NCI-H526 (cell line): ENCODE measurements at regions not wholly inside any gene's neighbourhood (a gene's known extent, or its start where the extent isn't known, plus 50 kb on each side); places are given as distances from the start of the nearest gene placed in this dataset.
"Not testable (repeated sequence)": the region's sequence is repeated elsewhere in the genome, so short reads cannot be mapped to it uniquely, and the experiment has no call there.

ENCODE experiments used
- DNase-seq, 2 experiments: peaks; one replicate each; lab custom pipeline; 2025; lab: John Stamatoyannopoulos, UW

GRCh38 chr9:135379540-135380267 lies 99.9 kb upstream of the PPP1R26 start:
- DNase-seq = no peak

DNA sequence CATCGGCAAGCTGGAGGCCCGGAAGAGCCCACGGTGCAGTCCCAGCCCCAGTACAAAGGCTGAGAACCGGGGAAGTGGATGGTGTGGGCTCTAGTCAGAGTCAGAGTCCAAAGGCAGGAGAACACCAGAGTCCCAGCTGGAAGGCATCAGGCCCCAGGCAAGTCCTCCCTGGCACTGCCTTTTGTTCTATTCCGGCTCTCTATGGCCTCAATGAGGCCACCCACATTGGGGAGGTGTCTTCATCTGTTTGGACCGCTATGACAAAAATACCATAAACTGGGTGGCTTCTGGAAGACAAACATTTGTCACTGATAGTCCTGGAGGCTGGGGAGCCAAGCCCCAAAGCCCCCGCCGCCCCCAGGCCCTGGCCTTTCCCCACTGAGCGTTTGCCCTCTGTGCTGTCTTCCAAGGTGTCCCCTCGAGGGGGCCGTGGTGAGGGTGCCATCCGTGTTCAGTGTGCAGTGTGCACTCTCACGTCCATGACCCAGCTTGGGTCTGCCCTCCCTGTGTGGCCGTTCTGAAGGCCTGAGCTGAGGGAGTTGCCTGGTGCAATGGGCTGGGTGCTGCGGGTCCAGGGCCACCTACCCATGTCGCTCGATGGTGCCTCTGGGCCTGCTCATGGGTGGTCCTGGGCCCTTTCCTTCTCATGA lies 99.1 kb upstream of the PPP1R26 start:
- no peak for DNase-seq

DNA sequence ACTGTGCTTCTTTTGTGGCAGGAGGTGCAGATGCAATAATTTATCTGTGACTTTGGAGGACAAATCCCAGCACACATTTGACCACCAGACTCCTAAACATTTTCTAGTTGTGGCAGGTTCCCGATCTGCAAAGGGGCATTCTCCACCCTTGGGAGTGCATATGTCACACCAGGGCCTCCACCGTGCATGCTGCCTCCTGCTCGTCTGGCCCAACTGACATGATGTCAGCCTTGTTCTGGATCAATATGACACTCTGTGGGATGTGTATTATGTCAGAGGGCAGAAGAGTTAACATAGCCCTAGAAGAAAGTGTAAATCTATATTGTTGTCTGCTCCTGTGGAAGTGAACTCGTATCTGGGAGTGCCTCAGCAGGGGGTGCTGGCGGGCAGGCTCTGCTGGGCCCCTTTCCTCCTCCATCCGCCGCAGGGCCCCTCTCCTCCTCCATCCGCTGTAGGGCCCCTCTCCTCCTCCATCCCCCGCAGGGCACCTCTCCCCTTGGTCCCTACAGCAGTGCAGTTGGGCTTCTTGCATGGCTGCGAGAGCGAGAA lies 97.7 kb upstream of the PPP1R26 start:
- no peak for DNase-seq

DNA sequence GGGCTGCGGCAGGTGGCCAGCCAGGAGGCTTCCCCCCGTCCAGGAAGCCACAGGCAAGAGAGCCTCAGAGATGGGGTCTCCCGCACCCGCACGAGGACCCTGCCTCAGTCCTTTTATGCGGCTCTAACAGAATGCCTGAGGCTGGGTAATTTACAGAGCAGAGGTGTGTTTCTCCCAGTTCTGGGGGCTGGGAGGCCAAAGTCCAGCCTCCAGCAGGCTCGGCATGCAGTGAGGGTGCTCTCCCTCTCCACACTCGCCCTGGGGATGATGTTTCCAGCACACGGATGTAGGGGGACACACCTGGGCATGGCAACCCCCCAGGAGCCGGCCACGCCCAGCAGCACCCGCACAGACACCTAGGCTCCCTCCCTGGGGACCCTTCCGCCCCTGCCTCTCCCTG lies 95.4 kb upstream of the PPP1R26 start:
- no peak for DNase-seq

DNA sequence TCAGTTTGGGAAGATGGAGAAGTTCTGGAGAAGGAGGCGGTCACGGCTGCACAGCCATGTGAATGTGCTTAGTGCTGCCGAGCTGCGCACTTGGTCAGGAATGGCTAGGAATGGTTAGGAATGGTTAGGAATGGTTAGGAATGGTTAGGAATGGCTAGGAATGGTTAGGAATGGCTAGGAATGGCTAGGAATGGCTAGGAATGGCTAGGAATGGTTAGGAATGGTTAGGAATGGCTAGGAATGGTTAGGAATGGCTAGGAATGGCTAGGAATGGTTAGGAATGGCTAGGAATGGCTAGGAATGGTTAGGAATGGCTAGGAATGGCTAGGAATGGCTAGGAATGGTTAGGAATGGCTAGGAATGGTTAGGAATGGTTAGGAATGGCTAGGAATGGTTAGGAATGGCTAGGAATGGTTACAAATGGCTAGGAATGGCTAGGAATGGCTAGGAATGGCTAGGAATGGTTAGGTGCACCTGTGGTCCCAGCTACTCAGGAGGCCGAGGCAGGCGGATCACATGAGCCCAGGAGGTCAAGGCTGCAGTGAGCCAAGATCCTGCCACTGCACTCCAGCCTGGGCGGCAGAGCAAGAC lies 94.7 kb upstream of the PPP1R26 start:
- DNase-seq = not testable (repeated sequence)

DNA sequence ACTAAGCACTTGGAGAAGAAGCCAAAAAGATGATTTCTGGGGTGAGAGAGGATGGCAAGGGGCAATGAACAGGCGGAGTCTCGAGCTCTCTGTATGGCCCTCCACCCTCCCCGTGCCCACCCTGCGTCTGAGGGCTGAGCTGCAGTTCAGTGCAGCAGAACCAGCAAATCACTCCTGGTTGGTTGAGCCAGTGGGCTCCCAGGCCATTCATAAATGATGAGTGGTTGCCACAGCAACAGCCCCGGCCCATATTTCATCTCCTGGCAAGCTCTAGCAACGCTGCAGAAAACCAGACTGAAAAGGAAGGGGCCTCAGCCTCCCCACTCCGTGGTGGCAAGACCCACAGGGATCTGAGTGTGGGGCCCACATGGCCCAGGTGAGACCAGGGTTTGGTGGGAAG lies 93.8 kb upstream of the PPP1R26 start:
- no peak for DNase-seq

GRCh38 chr9:135387976-135388375 lies 91.6 kb upstream of the PPP1R26 start:
- no peak for DNase-seq

- DNase-seq = no peak
Measured at GRCh38 chr9:135388530-135388929, 91.1 kb upstream of the PPP1R26 start.

DNA sequence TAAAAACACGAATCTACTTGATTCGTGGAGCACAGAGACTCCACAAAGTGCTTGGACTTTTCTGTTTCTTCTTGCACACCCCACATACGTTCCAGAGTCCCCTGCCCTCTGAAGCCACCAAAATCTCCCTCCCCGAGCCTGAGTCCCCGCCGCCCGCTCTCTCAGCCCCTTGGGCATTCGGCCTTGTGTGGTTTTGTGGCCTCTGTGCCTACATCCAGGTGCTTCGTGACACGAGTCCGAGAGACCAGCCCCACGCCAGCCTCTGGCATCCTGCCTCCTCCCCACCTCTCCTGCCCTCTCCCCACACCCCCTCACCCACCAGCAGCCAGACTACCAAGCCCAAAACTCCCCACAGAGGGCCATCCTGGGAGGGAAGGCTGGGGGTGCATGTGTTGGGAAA lies 87.8 kb upstream of the PPP1R26 start:
- no peak for DNase-seq

DNA sequence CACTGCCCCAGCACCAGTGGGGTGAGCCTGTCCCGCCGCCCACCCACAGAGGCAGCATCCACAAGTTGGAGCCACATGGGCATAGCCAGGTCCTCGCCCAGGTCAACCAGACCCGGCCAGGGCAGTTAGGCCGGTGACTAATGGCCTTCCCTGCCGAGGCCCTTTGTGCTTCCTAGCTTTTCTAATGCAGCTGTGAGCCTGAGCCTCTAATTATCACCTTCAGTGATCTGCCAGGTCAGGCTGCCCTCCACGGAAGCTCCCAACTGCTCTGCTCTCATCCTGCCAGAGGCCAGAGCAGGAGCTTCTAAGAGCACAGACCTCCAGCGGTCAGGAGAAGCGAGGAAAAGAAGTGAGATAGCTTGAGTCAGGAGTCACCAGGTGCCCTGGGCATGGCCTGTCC lies 87.1 kb upstream of the PPP1R26 start:
- no peak for DNase-seq

DNA sequence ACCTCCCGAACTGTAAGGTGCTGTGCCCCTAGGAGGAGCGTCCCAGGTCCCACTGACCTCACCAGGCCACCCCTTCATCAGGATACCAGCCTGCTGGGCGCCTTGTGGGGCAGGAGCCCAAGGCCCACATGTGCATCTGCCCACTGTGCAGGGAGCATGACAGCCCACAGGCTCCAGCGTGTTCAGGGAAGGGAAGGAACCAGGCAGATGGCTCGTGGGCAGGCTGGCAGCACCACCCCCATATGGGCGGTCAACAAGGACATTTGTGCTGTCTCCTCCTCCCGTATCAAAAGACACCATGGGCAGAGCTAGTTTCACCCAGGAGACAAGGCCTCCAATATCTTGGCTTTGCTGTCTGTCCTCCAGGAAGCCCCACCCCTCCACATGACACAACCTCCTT lies 85.5 kb upstream of the PPP1R26 start:
- DNase-seq = no peak

DNA sequence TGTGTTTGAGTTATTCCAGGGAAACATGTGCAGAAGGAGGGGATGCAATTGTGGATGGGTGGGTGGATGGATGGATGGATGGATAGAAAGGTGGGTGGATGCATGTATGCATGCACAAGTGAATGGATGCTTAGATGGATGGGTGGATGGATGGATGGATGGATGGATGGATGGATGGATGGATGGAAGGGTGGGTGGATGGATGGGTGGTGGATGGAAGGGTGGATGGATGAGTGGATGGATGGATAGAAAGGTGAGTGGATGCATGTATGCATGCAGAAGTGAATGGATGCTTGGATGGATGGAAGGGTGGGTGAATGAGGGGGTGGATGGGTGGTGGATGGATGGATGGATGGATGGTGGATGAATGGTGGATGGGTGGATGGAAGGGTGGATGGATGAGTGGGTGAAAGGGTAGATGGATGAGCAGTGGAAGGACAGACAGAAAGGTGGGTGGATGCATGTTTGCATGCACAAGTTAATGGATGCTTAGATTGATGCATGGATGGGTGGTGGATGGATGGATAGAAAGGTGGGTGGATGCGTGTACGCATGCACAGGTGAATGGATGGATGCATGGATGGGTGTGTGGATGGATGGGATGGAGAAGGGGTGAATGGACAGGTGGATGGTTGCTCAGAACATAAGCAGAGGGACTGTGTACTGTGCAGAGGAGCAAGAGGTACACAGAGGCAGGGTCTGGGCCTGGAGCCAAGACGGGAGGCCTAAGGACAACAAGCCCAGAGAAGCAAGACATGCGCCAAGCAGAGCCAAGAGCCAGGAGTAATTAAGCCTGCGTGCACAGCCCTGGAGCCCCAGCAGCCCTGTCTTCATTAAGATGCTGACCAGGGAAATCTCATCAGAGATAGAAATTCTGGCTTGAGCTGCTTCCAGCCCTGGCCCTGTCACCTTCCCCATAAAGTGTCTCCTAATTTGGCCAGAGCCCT lies 84.6 kb upstream of the PPP1R26 start:
- no peak for DNase-seq

DNA sequence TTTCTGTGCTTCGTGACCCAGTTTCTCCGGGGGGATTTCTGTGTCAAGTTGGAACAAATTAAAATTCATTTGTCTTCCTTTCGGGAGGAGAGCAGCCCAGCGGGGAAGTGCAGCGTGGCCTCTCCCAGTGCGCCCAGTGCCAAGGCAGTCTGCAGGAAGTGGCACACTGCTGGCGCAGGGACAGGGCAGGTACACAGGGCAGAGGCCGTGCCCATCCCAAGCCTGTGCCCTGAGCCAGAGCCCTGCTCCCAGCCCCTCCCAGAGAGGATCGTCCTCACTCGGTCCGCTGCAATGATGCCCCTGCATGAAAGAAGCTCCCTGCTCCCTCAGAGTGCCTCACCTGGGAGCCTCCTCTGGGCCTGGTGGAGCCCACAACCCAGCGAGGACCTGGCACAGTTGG lies 82.4 kb upstream of the PPP1R26 start:
- DNase-seq = no peak

- DNase-seq = no peak
Measured at GRCh38 chr9:135399000-135399649, 80.5 kb upstream of the PPP1R26 start.

DNA sequence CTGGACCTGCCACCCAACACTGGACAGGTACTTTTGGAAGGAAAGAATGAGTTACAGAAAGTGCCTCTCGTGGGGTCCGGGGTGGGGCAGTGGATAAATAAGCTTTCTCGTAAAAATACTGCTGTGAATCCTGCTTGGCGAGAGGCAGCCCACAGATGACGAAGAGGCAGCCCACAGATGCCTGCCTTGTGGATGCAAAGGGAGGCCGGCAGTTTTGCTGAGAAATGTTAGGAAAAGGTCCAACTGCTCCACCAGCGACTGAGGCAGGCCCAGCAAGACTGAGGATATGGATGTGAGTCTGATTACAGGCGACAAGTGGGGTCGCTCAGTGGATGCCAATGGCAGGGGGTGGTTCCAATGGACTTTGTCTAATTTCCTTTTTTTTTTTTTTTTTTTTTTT lies 79.1 kb upstream of the PPP1R26 start:
- no peak for DNase-seq

- no peak for DNase-seq
Measured at GRCh38 chr9:135401218-135401617, 78.4 kb upstream of the PPP1R26 start.

- no peak for DNase-seq
Measured at GRCh38 chr9:135402048-135402738, 77.4 kb upstream of the PPP1R26 start.

DNA sequence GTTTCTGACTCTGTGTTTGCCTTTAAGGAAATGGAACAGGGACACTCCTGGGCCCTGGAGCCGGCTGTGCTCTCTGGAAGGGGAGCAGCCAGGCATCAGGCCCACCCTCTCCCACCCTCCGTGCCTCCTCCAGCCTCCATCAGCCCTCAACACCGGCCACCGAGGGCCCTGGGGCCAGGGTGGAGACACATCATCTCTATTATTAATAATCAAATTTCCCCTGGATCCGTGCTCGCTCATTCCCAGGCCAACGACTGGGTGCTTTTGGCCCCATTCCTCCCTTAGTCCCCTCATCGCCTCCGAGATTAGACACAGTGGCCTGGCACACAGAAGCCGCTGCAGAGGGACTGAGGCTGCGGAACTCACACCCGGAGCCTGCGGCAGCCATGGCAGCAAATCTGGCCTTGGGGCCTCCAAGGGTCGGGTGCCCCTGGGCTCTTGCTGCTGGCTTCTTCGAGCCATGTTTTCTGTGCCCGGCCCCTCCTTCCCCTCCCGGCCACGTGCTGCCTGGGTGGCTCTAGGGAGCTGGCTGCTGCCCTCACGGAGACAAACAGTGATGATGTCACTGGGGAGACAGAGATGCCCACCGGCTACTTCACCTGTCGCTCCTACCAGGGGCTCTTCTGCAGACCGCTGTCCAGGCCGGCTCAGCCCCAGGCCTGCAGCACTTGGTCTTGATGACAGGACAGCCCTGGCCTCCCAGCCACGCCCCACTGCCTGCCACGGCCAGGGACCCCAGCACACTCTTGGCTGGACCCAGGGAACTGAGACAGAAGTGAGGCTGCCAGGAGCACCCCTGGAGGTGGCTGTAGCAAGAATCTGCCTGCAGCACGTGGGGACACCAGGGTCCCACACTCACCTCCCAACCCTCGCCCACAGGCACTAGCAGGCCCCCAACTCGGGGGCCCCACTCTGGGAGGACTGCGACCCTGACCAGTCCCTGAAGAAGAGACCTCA lies 76.6 kb upstream of the PPP1R26 start:
- DNase-seq = no peak

- no peak for DNase-seq
Measured at GRCh38 chr9:135403733-135404450, 75.7 kb upstream of the PPP1R26 start.
